HEK293T (cell line): ENCODE measurements at regions not wholly inside any gene's neighbourhood (a gene's known extent, or its start where the extent isn't known, plus 50 kb on each side); places are given as distances from the start of the nearest gene placed in this dataset.

Source experiments
- CTBP1 ChIP-seq: fragments of 450-650 bp; IDR thresholded peaks from 2 replicates; pipeline ENCODE4 v1.6.1; 2016; ENCODE audit warnings: borderline replicate concordance
- FOXA1 ChIP-seq: fragments of 450-650 bp; IDR thresholded peaks from 2 replicates; pipeline ENCODE4 v1.6.1; 2016; ENCODE audit warnings: mild to moderate bottlenecking
- FOXM1 ChIP-seq: fragments of 450-650 bp; IDR thresholded peaks from 2 replicates; pipeline ENCODE4 v1.6.1; 2017; ENCODE audit warnings: mild to moderate bottlenecking, borderline replicate concordance
- LEF1 ChIP-seq: fragments of 450-650 bp; IDR thresholded peaks from 2 replicates; pipeline ENCODE4 v1.6.1; 2017; ENCODE audit warnings: mild to moderate bottlenecking, borderline replicate concordance
- PKNOX1 ChIP-seq: fragments of 450-650 bp; IDR thresholded peaks from 2 replicates; pipeline ENCODE4 v1.6.1; 2016

- TF ChIP-seq FOXA1 (no peak), LEF1 (no peak), PKNOX1 (no peak), CTBP1 (no peak), FOXM1 (no peak)
Measured at GRCh38 chr6:91970700-91971099, 1383.8 kb upstream of the MAP3K7 start.
